SJCRH30 (cell line): ENCODE measurements at regions not wholly inside any gene's neighbourhood (a gene's known extent, or its start where the extent isn't known, plus 50 kb on each side); places are given as distances from the start of the nearest gene placed in this dataset.

Source experiments
- DNase-seq, 2 experiments: peaks; one replicate each; pipeline ENCODE4 v3.0.0-alpha.2; 2015 to 2020
- H3K27ac ChIP-seq: fragments of 250-450 bp; sonication (Bioruptor Pico); 2 replicates; pipeline ENCODE4 v1.5.1; 2020; ENCODE audit warnings: mild to moderate bottlenecking, moderate library complexity
- H3K27me3 ChIP-seq: fragments of 250-450 bp; sonication (Bioruptor Pico); 2 replicates; pipeline ENCODE4 v1.5.1; 2020; ENCODE audit warnings: mild to moderate bottlenecking, moderate library complexity
- H3K36me3 ChIP-seq: fragments of 250-450 bp; sonication (Bioruptor Pico); 2 replicates; pipeline ENCODE4 v1.5.1; 2020; ENCODE audit warnings: mild to moderate bottlenecking, moderate library complexity
- H3K4me1 ChIP-seq: fragments of 250-450 bp; sonication (Bioruptor Pico); 2 replicates; pipeline ENCODE4 v1.5.1; 2020; ENCODE audit warnings: mild to moderate bottlenecking, moderate library complexity
- H3K4me3 ChIP-seq: fragments of 250-450 bp; sonication (Bioruptor Pico); 2 replicates; pipeline ENCODE4 v1.5.1; 2020; ENCODE audit warnings: mild to moderate bottlenecking, moderate library complexity
- H3K9me3 ChIP-seq: fragments of 250-450 bp; sonication (Bioruptor Pico); replicated peaks from 2 replicates; pipeline ENCODE4 v1.5.1; 2020; ENCODE audit warnings: mild to moderate bottlenecking, moderate library complexity

GRCh38 chr2:3071685-3072263, 305.8 kb downstream of the EIPR1 start:
- H3K4me3 ChIP-seq, result no peak overlapping the region
- H3K27me3 ChIP-seq, result no peaks in the 10 kb centered on the region
- H3K27ac ChIP-seq, result no peak overlapping the region
- H3K9me3 ChIP-seq, result no peaks in the 10 kb centered on the region
- no peak for DNase-seq
- no peaks in the 10 kb centered on the region for H3K4me1 ChIP-seq
- no peaks in the 10 kb centered on the region for H3K36me3 ChIP-seq

- no peak for DNase-seq
- no peaks in the 10 kb centered on the region for H3K36me3 ChIP-seq
- no peaks in the 10 kb centered on the region for H3K27me3 ChIP-seq
- no peak overlapping the region for H3K4me3 ChIP-seq
- H3K27ac ChIP-seq, result no peak overlapping the region
- H3K4me1 ChIP-seq, result no peaks in the 10 kb centered on the region
- H3K9me3 ChIP-seq, result no peaks in the 10 kb centered on the region
These were observed 310.8 kb downstream of the EIPR1 start for GRCh38 chr2:3066831-3067230.

- Histone ChIP-seq H3K36me3 (no peaks in the 10 kb centered on the region), H3K4me3 (no peak overlapping the region), H3K4me1 (no peaks in the 10 kb centered on the region), H3K27ac (no peak overlapping the region), H3K9me3 (no peaks in the 10 kb centered on the region), H3K27me3 (no peaks in the 10 kb centered on the region)
- DNase-seq, result no peak
These were observed 311.7 kb downstream of the EIPR1 start for GRCh38 chr2:3065928-3066327.

- H3K27me3 ChIP-seq, result no peaks in the 10 kb centered on the region
- H3K9me3 ChIP-seq, result no peaks in the 10 kb centered on the region
- DNase-seq, result no peak
- H3K4me1 ChIP-seq, result no peaks in the 10 kb centered on the region
- H3K4me3 ChIP-seq, result no peak overlapping the region
- H3K27ac ChIP-seq, result no peak overlapping the region
- no peaks in the 10 kb centered on the region for H3K36me3 ChIP-seq
These were observed 314.9 kb downstream of the EIPR1 start for GRCh38 chr2:3062476-3063260.

- DNase-seq, result no peak
- H3K4me1 ChIP-seq, result no peaks in the 10 kb centered on the region
- H3K27ac ChIP-seq, result peak overlapping the region; percentile 50; the same call in 1 of the 2 replicates
- H3K9me3 ChIP-seq, result no peaks in the 10 kb centered on the region
- H3K36me3 ChIP-seq, result no peaks in the 10 kb centered on the region
- H3K4me3 ChIP-seq, result no peak overlapping the region
- H3K27me3 ChIP-seq, result no peaks in the 10 kb centered on the region
These were observed 317.6 kb downstream of the EIPR1 start for GRCh38 chr2:3060049-3060448.

- H3K36me3 ChIP-seq, result no peaks in the 10 kb centered on the region
- peak overlapping the region; percentile 40 for H3K4me3 ChIP-seq
- no peaks in the 10 kb centered on the region for H3K27me3 ChIP-seq
- no peaks in the 10 kb centered on the region for H3K9me3 ChIP-seq
- peak; percentile 68 to 80 for DNase-seq
- H3K27ac ChIP-seq, result peak overlapping the region; percentile 50
- H3K4me1 ChIP-seq, result no peaks in the 10 kb centered on the region
These were observed 318.3 kb downstream of the EIPR1 start for GRCh38 chr2:3059141-3059925.

- H3K9me3 ChIP-seq, result no peaks in the 10 kb centered on the region
- H3K4me1 ChIP-seq, result no peaks in the 10 kb centered on the region
- no peak for DNase-seq
- H3K36me3 ChIP-seq, result no peaks in the 10 kb centered on the region
- H3K27me3 ChIP-seq, result no peaks in the 10 kb centered on the region
- no peak overlapping the region for H3K4me3 ChIP-seq
- H3K27ac ChIP-seq, result no peak overlapping the region
These were observed 323.6 kb downstream of the EIPR1 start for GRCh38 chr2:3054066-3054465.

- H3K9me3 ChIP-seq, result no peaks in the 10 kb centered on the region
- no peak for DNase-seq
- no peaks in the 10 kb centered on the region for H3K36me3 ChIP-seq
- H3K4me1 ChIP-seq, result no peaks in the 10 kb centered on the region
- H3K27ac ChIP-seq, result no peak overlapping the region
- H3K27me3 ChIP-seq, result no peaks in the 10 kb centered on the region
- no peak overlapping the region for H3K4me3 ChIP-seq
These were observed 326.4 kb downstream of the EIPR1 start for GRCh38 chr2:3051266-3051665.

GRCh38 chr2:3046170-3046865, 331.3 kb downstream of the EIPR1 start:
- no peak overlapping the region for H3K27ac ChIP-seq
- no peak for DNase-seq
- H3K27me3 ChIP-seq, result no peaks in the 10 kb centered on the region
- no peaks in the 10 kb centered on the region for H3K9me3 ChIP-seq
- H3K4me1 ChIP-seq, result peaks cover 23% of the 10 kb centered on the region
- no peak overlapping the region for H3K4me3 ChIP-seq
- H3K36me3 ChIP-seq, result no peaks in the 10 kb centered on the region

GRCh38 chr2:3045318-3045921, 332.2 kb downstream of the EIPR1 start:
- H3K4me3 ChIP-seq, result no peak overlapping the region
- no peak for DNase-seq
- H3K36me3 ChIP-seq, result no peaks in the 10 kb centered on the region
- no peaks in the 10 kb centered on the region for H3K27me3 ChIP-seq
- H3K4me1 ChIP-seq, result peaks cover 32% of the 10 kb centered on the region
- H3K9me3 ChIP-seq, result no peaks in the 10 kb centered on the region
- H3K27ac ChIP-seq, result no peak overlapping the region

- Histone ChIP-seq H3K4me3 (no peak overlapping the region), H3K27ac (no peak overlapping the region), H3K4me1 (peaks cover 36% of the 10 kb centered on the region), H3K36me3 (no peaks in the 10 kb centered on the region), H3K9me3 (no peaks in the 10 kb centered on the region), H3K27me3 (no peaks in the 10 kb centered on the region)
- peak in 1 of 2 experiments; percentile 34 for DNase-seq
These were observed 332.9 kb downstream of the EIPR1 start for GRCh38 chr2:3044587-3045317.

- Histone ChIP-seq H3K27me3 (no peaks in the 10 kb centered on the region), H3K36me3 (no peaks in the 10 kb centered on the region), H3K27ac (peak overlapping the region; percentile 92; the same call in 1 of the 2 replicates), H3K4me3 (no peak overlapping the region), H3K4me1 (peaks cover 36% of the 10 kb centered on the region), H3K9me3 (no peaks in the 10 kb centered on the region)
- no peak for DNase-seq
These were observed 333.9 kb downstream of the EIPR1 start for GRCh38 chr2:3043726-3044125.

- Histone ChIP-seq H3K27me3 (no peaks in the 10 kb centered on the region), H3K27ac (peak overlapping the region; percentile 92), H3K36me3 (no peaks in the 10 kb centered on the region), H3K4me3 (no peak overlapping the region), H3K9me3 (no peaks in the 10 kb centered on the region), H3K4me1 (peaks cover 36% of the 10 kb centered on the region)
- peak; percentile 54 to 61 for DNase-seq
These were observed 334.7 kb downstream of the EIPR1 start for GRCh38 chr2:3042601-3043585.
